WTC11 (cell line): ENCODE measurements at regions not wholly inside any gene's neighbourhood (a gene's known extent, or its start where the extent isn't known, plus 50 kb on each side); places are given as distances from the start of the nearest gene placed in this dataset.

ENCODE experiments used
- ATAC-seq: fragments of 200-7000 bp; cut with Tn5 transposase; 2 replicates; pipeline ENCODE4 v1.10.0; 2021; ENCODE audit warnings: mild to moderate bottlenecking, moderate library complexity
- CTCF ChIA-PET: fragments of 300-600 bp; sonication (Branson Sonifier 250); formaldehyde crosslinking; loops from one replicate; lab custom pipeline; 2021; ENCODE audit warnings: antibody characterized with exemption; lab: Charles Lee
- POLR2A ChIA-PET: fragments of 350-600 bp; sonication (Branson Sonifier 250); formaldehyde crosslinking; loops from one replicate; lab custom pipeline; 2021; ENCODE audit warnings: antibody characterized with exemption; lab: Charles Lee
- DNase-seq: peaks from one replicate; pipeline ENCODE4 v3.0.0; 2021; ENCODE audit warnings: low spot score
- H3K27ac Mint-ChIP-seq: 2 replicates; pipeline ENCODE4 v1.8.0; 2021; ENCODE audit warnings: mixed read lengths
- H3K27me3 Mint-ChIP-seq: 2 replicates; pipeline ENCODE4 v1.8.0; 2021; ENCODE audit warnings: low read depth, mild to moderate bottlenecking, moderate library complexity, mixed read lengths
- H3K36me3 Mint-ChIP-seq: 2 replicates; pipeline ENCODE4 v1.8.0; 2021; ENCODE audit warnings: mixed read lengths
- H3K4me1 Mint-ChIP-seq: 2 replicates; pipeline ENCODE4 v1.8.0; 2022; ENCODE audit warnings: mixed read lengths
- H3K4me3 Mint-ChIP-seq: 2 replicates; pipeline ENCODE4 v1.8.0; 2021; ENCODE audit warnings: mild to moderate bottlenecking, moderate library complexity, mixed read lengths
- H3K9me3 Mint-ChIP-seq: 2 replicates; pipeline ENCODE4 v1.8.0; 2021; ENCODE audit warnings: mixed read lengths
- GTF2I ChIP-seq: fragments of 250-450 bp; sonication (Bioruptor Pico); conservative IDR thresholded peaks from 2 replicates; pipeline ENCODE4 v1.4.0; 2021; ENCODE audit warnings: mild to moderate bottlenecking
- JUN ChIP-seq: sonication (generic); formaldehyde crosslinking; IDR thresholded peaks from 2 replicates; pipeline ENCODE4 v1.8.0; 2023; ENCODE audit warnings: mild to moderate bottlenecking, missing genetic modification reagents
- MYBL2 ChIP-seq: sonication (generic); formaldehyde crosslinking; IDR thresholded peaks from 2 replicates; pipeline ENCODE4 v1.8.1; 2023; ENCODE audit warnings: mild to moderate bottlenecking, moderate library complexity, missing genetic modification reagents
- ZBTB21 ChIP-seq: sonication (generic); formaldehyde crosslinking; IDR thresholded peaks from 2 replicates; pipeline ENCODE4 v1.8.1; 2023; ENCODE audit warnings: mild to moderate bottlenecking, missing genetic modification reagents, borderline replicate concordance
- ZNF219 ChIP-seq: sonication (generic); formaldehyde crosslinking; IDR thresholded peaks from 2 replicates; pipeline ENCODE4 v1.8.0; 2023; ENCODE audit warnings: missing genetic modification reagents, mild to moderate bottlenecking, borderline replicate concordance
- TF ChIP-seq, protein P1 (sequence below): sonication (generic); formaldehyde crosslinking; IDR thresholded peaks from 2 replicates; pipeline ENCODE4 v1.8.0; 2022; ENCODE audit warnings: missing genetic modification reagents
- TF ChIP-seq, protein P2 (sequence below): sonication (generic); formaldehyde crosslinking; IDR thresholded peaks from 2 replicates; pipeline ENCODE4 v1.8.1; 2023; ENCODE audit warnings: mild to moderate bottlenecking, missing genetic modification reagents
- TF ChIP-seq, protein P3 (sequence below): sonication (generic); formaldehyde crosslinking; IDR thresholded peaks from 2 replicates; pipeline ENCODE4 v1.8.0; 2023; ENCODE audit warnings: mild to moderate bottlenecking, missing genetic modification reagents
- TF ChIP-seq, protein P4 (sequence below): sonication (generic); formaldehyde crosslinking; conservative IDR thresholded peaks from 2 replicates; pipeline ENCODE4 v1.8.1; 2022; ENCODE audit warnings: mild to moderate bottlenecking, missing genetic modification reagents
- TF ChIP-seq, protein P5 (sequence below): fragments of 250-450 bp; sonication (Bioruptor Pico); IDR thresholded peaks from 2 replicates; pipeline ENCODE4 v1.9.0; 2021; ENCODE audit warnings: mild to moderate bottlenecking
- TF ChIP-seq, protein P6 (sequence below): sonication (generic); formaldehyde crosslinking; IDR thresholded peaks from 2 replicates; pipeline ENCODE4 v1.8.1; 2023; ENCODE audit warnings: mild to moderate bottlenecking, missing genetic modification reagents, moderate library complexity

DNA sequence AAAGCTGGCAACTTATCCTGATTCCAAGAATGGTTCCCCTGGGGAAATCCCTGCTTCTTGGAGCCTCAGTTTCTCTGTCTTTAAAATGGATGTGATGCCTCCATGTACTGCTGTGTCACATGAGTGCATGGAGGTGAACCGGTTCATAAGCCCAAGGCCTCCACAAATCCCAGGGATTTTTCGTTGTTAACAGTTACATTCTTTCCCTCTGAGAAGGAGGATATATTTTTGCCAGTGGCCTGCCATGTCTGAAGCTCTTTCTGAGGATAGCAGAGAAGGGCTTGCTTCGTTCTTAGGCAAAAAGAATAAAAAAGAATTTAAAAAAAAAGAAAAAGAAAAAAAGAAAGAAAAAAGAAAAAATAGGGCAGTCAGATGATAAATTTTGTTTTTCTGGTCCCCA is 52.2 kb upstream of the CIBAR2 start (continued):
- TF ChIP-seq, protein P1, sequence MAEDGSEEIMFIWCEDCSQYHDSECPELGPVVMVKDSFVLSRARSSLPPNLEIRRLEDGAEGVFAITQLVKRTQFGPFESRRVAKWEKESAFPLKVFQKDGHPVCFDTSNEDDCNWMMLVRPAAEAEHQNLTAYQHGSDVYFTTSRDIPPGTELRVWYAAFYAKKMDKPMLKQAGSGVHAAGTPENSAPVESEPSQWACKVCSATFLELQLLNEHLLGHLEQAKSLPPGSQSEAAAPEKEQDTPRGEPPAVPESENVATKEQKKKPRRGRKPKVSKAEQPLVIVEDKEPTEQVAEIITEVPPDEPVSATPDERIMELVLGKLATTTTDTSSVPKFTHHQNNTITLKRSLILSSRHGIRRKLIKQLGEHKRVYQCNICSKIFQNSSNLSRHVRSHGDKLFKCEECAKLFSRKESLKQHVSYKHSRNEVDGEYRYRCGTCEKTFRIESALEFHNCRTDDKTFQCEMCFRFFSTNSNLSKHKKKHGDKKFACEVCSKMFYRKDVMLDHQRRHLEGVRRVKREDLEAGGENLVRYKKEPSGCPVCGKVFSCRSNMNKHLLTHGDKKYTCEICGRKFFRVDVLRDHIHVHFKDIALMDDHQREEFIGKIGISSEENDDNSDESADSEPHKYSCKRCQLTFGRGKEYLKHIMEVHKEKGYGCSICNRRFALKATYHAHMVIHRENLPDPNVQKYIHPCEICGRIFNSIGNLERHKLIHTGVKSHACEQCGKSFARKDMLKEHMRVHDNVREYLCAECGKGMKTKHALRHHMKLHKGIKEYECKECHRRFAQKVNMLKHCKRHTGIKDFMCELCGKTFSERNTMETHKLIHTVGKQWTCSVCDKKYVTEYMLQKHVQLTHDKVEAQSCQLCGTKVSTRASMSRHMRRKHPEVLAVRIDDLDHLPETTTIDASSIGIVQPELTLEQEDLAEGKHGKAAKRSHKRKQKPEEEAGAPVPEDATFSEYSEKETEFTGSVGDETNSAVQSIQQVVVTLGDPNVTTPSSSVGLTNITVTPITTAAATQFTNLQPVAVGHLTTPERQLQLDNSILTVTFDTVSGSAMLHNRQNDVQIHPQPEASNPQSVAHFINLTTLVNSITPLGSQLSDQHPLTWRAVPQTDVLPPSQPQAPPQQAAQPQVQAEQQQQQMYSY (CRISPR knock-in tag): no peak
- TF ChIP-seq ZBTB21 (CRISPR knock-in tag) (no peak), JUN (no peak)
- TF ChIP-seq, protein P2, sequence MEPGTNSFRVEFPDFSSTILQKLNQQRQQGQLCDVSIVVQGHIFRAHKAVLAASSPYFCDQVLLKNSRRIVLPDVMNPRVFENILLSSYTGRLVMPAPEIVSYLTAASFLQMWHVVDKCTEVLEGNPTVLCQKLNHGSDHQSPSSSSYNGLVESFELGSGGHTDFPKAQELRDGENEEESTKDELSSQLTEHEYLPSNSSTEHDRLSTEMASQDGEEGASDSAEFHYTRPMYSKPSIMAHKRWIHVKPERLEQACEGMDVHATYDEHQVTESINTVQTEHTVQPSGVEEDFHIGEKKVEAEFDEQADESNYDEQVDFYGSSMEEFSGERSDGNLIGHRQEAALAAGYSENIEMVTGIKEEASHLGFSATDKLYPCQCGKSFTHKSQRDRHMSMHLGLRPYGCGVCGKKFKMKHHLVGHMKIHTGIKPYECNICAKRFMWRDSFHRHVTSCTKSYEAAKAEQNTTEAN (CRISPR knock-in tag): no peak
- TF ChIP-seq, protein P3, sequence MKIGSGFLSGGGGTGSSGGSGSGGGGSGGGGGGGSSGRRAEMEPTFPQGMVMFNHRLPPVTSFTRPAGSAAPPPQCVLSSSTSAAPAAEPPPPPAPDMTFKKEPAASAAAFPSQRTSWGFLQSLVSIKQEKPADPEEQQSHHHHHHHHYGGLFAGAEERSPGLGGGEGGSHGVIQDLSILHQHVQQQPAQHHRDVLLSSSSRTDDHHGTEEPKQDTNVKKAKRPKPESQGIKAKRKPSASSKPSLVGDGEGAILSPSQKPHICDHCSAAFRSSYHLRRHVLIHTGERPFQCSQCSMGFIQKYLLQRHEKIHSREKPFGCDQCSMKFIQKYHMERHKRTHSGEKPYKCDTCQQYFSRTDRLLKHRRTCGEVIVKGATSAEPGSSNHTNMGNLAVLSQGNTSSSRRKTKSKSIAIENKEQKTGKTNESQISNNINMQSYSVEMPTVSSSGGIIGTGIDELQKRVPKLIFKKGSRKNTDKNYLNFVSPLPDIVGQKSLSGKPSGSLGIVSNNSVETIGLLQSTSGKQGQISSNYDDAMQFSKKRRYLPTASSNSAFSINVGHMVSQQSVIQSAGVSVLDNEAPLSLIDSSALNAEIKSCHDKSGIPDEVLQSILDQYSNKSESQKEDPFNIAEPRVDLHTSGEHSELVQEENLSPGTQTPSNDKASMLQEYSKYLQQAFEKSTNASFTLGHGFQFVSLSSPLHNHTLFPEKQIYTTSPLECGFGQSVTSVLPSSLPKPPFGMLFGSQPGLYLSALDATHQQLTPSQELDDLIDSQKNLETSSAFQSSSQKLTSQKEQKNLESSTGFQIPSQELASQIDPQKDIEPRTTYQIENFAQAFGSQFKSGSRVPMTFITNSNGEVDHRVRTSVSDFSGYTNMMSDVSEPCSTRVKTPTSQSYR (CRISPR knock-in tag): no peak
- TF ChIP-seq, protein P4, sequence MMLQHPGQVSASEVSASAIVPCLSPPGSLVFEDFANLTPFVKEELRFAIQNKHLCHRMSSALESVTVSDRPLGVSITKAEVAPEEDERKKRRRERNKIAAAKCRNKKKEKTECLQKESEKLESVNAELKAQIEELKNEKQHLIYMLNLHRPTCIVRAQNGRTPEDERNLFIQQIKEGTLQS (CRISPR knock-in tag): no peak

DNA sequence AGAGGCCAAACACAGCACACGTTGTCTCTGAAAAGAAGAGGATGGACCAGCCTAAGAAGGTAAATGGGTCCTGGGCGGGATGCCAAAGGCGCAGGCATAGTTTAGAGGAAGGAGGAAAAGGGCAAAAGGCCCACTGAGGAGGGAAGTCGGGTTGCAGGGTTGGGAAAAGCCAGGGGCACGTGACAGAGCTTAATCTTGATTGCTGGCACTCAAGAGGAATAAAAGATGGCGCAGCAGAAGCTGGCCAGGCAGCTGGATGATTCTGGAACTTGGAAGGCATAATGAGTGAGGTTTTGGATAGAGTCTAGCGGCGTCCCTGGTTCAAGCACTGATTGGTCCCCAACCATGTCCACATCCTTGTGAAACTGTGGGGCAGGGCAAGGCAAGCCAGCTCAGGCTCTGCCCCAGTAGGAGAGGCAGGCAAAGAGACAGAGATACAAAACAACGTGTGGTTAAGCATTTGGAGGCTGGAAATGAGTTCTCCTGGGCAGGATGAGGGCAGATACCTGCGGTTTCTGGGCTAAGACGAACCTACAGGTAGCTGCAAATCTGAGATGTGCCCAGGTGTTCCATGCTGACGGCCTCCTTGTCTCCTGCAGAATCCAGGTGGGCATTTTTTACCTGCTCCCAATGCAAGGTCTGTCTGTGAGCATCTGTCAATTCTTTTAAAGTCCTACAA is 52.7 kb upstream of the CIBAR2 start:
- peaks cover 28% of the 10 kb centered on the region for H3K4me1 Mint-ChIP-seq
- H3K27me3 Mint-ChIP-seq: no peaks in the 10 kb centered on the region; the same call in 1 of the 2 replicates
- H3K9me3 Mint-ChIP-seq: no peaks in the 10 kb centered on the region
- CTCF ChIA-PET: interaction anchor here (1.3 to 1.4 kb wide), 2 partner anchors 8 to 50 kb away, joined by 3 to 6 read pairs; no protein-coding TSS in a partner anchor
- H3K27ac Mint-ChIP-seq: no peak overlapping the region
- H3K36me3 Mint-ChIP-seq: no peaks in the 10 kb centered on the region
- no peak for ATAC-seq
- no peak overlapping the region for H3K4me3 Mint-ChIP-seq
- TF ChIP-seq MYBL2: no peak
- TF ChIP-seq GTF2I (CRISPR knock-in tag): no peak
- TF ChIP-seq, protein P5, sequence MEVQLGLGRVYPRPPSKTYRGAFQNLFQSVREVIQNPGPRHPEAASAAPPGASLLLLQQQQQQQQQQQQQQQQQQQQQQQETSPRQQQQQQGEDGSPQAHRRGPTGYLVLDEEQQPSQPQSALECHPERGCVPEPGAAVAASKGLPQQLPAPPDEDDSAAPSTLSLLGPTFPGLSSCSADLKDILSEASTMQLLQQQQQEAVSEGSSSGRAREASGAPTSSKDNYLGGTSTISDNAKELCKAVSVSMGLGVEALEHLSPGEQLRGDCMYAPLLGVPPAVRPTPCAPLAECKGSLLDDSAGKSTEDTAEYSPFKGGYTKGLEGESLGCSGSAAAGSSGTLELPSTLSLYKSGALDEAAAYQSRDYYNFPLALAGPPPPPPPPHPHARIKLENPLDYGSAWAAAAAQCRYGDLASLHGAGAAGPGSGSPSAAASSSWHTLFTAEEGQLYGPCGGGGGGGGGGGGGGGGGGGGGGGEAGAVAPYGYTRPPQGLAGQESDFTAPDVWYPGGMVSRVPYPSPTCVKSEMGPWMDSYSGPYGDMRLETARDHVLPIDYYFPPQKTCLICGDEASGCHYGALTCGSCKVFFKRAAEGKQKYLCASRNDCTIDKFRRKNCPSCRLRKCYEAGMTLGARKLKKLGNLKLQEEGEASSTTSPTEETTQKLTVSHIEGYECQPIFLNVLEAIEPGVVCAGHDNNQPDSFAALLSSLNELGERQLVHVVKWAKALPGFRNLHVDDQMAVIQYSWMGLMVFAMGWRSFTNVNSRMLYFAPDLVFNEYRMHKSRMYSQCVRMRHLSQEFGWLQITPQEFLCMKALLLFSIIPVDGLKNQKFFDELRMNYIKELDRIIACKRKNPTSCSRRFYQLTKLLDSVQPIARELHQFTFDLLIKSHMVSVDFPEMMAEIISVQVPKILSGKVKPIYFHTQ: no peak
- TF ChIP-seq, protein P1 (CRISPR knock-in tag): no peak
- TF ChIP-seq, protein P6, sequence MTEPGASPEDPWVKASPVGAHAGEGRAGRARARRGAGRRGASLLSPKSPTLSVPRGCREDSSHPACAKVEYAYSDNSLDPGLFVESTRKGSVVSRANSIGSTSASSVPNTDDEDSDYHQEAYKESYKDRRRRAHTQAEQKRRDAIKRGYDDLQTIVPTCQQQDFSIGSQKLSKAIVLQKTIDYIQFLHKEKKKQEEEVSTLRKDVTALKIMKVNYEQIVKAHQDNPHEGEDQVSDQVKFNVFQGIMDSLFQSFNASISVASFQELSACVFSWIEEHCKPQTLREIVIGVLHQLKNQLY: no peak
- no peak for TF ChIP-seq ZNF219 (CRISPR knock-in tag)
- TF ChIP-seq JUN: no peak
- POLR2A ChIA-PET: no interaction called here
- no peak for DNase-seq
